Amygdala (tissue), 56 donors: ENCODE measurements at regions not wholly inside any gene's neighbourhood (a gene's known extent, or its start where the extent isn't known, plus 50 kb on each side); places are given as distances from the start of the nearest gene placed in this dataset.
A peak's percentile ranks its signal among the peaks of the same experiment; 100 is the strongest.
"Not testable (repeated sequence)": the region's sequence is repeated elsewhere in the genome, so short reads cannot be mapped to it uniquely, and the experiment has no call there.

Experiments used
- DNase-seq, 56 donors: peaks; one replicate each; lab custom pipeline; 2025; lab: John Stamatoyannopoulos, UW

GRCh38 chr6:21942897-21943296 lies 349.3 kb downstream of the SOX4 start:
- no peak for DNase-seq

GRCh38 chr6:21946298-21946783 lies 350.5 kb downstream of the PRL start:
- DNase-seq, result no peak

GRCh38 chr6:21947227-21947626 lies 349.6 kb downstream of the PRL start:
- DNase-seq, result not testable (repeated sequence)

- DNase-seq, result no peak
Observed at GRCh38 chr6:21947731-21948386, 349.0 kb downstream of the PRL start.

- no peak for DNase-seq
Observed at GRCh38 chr6:21949211-21949801, 347.5 kb downstream of the PRL start.

- no peak for DNase-seq
Observed at GRCh38 chr6:21952367-21952766, 344.5 kb downstream of the PRL start.

GRCh38 chr6:21953831-21954801 lies 342.7 kb downstream of the PRL start:
- peak in 8 of 56 donors; percentile 0 to 23 (median 5) for DNase-seq

- peak in 1 of 56 donors; percentile 1 for DNase-seq
Observed at GRCh38 chr6:21955053-21955595, 341.7 kb downstream of the PRL start.

GRCh38 chr6:21955951-21956350 lies 340.9 kb downstream of the PRL start:
- DNase-seq, result no peak

GRCh38 chr6:21958428-21958827 lies 338.4 kb downstream of the PRL start:
- DNase-seq, result no peak

GRCh38 chr6:21961226-21961625 lies 335.6 kb downstream of the PRL start:
- DNase-seq, result no peak

- no peak for DNase-seq
Observed at GRCh38 chr6:21965016-21965415, 331.8 kb downstream of the PRL start.

GRCh38 chr6:21965953-21966539 lies 330.8 kb downstream of the PRL start:
- DNase-seq, result no peak

GRCh38 chr6:21967056-21967974 lies 329.5 kb downstream of the PRL start:
- no peak for DNase-seq

- DNase-seq, result no peak
Observed at GRCh38 chr6:21968411-21968810, 328.4 kb downstream of the PRL start.

- no peak for DNase-seq
Observed at GRCh38 chr6:21969192-21969591, 327.6 kb downstream of the PRL start.

GRCh38 chr6:21970569-21971300 lies 326.1 kb downstream of the PRL start:
- DNase-seq, result no peak

GRCh38 chr6:21971541-21971940 lies 325.3 kb downstream of the PRL start:
- no peak for DNase-seq

- DNase-seq, result no peak
Observed at GRCh38 chr6:21972516-21972915, 324.3 kb downstream of the PRL start.
